ENCODE measurements at regions not wholly inside any gene's neighbourhood (a gene's known extent, or its start where the extent isn't known, plus 50 kb on each side); places are given as distances from the start of the nearest gene placed in this dataset.
"Not testable (repeated sequence)": the region's sequence is repeated elsewhere in the genome, so short reads cannot be mapped to it uniquely, and the experiment has no call there.

DNA sequence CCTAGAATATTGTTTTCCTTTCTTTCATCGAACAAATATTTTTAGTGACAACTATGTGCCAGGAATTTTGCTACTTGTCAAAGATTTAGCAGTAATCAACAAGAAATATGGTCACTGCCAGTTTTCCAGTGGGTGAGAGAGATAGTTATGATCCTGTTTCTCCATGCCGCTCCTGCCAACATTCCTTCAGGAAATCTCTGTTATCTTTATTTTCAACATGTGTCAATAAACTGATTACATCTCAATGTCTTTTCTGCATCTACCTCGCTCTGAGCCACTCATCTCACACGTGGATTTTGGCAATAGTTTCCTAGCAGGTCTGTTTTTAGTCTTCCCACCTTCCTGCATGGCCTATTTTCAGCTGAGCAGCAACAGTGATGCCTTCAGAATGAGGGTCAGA, 650.0 kb upstream of the STXBP6 start:
- DNase-seq: no peak

DNA sequence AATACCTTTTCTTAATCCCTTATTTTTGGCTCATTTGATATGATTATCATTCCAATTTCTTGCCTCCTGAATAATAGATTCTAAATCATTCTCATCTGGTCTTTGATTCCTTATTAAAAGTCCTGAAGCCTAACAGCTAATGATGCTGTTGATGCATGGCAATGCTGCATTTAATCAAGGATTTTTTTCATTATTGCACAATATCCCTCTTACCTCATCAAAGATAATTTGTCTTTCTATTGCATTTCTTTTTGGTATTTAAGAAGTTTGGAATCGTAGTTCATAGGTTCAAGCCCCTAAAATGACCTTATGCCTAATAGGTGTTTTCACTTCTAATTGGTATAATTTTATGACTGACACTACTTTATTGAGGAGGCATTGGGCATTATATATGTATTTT, 648.2 kb upstream of the STXBP6 start:
- DNase-seq: no peak

DNA sequence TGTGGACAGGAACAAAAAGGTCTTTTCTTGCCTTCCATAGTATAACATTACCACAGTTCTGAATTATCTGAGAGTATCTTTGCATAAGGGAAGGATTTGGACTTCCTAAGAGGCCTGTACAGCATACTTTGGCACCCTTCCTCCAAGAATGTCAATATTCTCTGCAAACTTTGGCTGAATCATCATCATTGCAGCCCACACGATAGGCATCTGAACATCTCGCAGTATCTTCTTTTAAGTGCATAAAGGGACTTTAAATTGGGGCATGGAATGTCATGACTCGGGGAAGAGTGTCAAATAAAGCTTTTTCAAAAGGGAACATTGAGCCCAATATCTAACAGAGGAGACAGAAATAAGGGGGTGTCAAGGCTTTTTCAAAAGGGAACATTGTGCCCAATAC, 646.2 kb upstream of the STXBP6 start:
- no peak for DNase-seq

DNA sequence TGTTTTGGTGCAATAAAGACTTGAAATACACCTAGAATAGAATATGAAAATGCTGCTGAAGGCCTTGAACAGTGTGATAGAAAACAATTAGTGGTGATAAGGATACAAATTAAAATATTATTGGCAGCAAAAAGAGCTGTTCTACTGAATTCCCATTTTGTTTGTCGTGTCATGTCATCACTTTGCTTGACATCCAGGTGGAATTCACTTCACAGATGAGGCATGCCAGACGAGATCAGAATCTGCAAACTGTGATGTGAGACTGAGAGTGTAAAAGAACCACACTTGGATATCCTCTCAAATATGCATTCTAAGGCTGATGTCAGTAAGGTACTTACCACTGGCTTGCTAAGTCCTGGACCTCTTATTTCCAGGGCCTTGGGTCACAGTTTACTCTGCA, 635.1 kb upstream of the STXBP6 start:
- no peak for DNase-seq

DNA sequence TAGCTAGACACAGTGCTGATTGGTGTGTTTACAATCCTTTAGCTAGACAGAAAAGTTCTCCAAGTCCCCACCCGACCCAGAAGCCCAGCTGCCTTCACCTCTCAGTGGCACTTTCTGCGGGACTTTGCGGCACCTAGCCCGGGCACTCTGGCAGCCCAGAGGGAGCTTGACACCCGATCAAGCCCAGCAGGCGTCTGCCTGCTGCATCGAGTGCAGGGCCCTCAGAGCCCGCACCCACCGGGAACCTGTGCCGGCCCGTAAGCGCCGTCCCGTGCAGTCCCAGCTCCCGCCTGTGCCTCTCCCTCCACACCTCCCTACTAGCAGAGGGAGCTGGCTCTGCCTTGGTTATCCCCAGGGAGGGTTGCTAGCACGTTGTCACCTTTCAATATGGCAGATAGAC, 631.0 kb upstream of the STXBP6 start:
- no peak for DNase-seq

DNA sequence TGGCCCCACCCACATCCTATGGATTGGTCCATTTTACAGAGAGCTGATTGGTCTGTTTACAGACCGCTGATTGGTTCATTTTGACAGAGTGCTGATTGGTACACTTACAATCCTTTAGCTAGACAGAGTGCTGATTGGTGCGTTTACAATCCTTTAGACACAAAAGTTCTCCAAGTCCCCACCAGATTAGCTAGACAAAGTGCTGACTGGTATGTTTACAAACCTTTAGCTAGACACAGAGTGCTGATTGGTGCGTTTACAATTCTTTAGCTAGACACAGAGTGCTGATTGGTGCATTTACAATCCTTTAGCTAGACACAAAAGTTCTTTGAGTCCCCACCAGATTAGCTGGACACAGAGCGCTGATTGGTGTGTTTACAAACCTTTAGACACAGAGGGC, 630.6 kb upstream of the STXBP6 start:
- DNase-seq: not testable (repeated sequence)

DNA sequence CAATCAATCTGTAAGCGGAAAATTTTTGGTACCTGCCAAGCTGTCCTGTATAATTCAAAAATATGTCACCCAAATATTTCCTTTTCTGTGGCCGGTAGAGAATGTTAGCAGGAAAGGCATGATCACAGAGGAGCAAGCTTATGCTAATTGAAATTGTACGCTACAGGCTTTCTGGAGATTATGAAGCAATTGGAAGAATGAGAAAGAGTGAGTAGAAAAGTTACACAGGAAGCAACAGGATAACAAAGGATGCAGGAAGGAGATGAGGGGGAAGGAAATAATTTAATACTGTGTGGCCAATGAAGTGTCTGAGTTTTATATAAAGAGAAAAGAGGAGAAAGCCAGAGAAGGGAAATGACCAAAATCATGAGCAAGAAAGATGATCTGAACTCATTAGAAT, 627.2 kb upstream of the STXBP6 start:
- DNase-seq: no peak

DNA sequence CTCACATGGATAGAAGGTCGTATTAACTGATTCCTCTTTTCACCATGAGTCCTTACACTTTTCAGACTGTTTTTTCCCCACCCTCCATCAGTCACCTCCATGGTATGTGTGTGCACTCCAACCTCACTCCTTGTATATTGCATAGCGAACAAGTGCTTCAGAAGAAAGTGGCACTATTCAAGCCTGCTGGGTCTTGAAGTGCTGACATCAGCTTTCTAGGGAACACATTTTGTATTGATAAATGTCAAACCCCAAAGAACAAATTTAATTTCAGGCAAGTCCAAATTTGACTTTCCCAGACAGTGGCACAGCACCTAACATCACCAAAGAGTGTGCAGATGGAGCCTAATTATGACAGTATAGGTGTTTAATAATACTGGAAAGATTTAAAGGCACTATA, 617.4 kb upstream of the STXBP6 start:
- DNase-seq: no peak

DNA sequence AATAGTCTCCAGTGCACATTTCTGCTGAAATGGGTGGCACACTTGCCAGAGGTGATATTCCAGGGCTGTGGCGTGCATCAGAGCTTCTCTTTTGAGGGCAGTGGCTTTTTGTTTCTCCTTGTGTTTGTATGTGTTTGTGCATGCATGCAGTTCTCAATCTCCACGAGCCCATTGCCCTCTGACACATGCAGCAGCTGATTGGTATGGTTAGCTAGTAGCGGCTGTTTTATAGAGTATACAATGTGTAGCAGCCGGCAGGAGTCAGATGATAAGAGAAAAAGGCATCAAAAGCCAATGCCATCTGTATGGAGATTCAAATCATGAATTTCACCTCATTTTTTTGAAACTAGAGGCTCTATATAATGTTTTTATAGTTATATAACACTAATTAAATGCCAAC, 616.9 kb upstream of the STXBP6 start:
- DNase-seq: no peak

DNA sequence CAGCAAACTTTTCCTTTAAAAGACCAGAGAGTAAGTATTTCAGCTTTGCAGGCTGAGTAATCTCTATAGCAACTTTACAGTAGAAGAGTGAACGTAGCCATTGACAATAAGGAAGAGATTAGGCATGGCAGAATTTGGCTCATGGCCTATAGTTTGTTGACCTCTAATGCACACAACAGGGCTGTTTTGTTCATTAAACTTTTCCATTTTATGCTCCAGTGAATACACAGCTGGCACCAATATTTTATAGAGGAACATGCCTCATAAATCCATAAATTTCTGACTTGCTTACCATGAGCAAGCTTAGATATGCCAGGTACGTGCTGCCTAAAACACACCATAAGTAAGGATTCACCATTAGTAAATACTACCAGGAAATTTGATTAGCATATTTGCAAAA, 609.0 kb upstream of the STXBP6 start:
- peak; percentile 24 for DNase-seq

DNA sequence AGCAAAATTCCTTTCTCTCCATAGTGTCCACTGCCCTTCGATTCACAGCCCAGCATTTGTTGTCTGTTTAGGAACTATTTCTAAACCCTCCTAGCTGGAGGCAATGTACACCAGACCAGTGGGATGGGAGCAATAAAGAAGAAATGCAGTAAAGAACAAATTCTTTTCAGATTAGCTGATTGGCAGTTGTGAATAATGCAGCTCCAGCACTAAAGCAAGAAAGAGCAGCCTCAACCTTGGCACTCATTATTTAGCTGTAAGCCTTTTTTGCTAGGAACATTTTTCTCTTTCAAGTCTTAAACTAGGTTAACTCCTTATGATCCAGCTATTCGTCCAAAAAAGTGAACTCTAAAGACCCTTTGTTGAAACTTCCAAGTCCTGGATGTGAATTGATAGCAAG, 580.5 kb upstream of the STXBP6 start:
- no peak for DNase-seq

DNA sequence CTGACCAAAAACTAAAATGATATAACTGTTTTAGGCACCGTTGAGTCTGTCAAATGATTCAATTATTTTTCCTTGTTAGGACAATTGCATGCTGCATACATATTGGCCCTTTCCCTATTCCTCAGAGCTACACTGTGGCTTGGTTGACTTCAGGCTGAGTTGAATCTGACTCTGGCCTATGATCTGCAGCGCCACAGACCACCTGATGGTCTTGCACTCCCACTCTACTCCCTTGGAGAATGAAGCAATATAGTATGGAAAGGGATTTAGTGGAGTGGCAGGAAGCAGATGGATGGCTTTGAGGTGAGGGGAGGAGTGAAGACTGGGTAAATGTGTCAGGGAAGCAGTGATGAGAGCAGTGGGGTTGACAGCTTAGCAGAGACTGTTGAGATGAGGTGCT, 579.0 kb upstream of the STXBP6 start:
- DNase-seq: no peak

DNA sequence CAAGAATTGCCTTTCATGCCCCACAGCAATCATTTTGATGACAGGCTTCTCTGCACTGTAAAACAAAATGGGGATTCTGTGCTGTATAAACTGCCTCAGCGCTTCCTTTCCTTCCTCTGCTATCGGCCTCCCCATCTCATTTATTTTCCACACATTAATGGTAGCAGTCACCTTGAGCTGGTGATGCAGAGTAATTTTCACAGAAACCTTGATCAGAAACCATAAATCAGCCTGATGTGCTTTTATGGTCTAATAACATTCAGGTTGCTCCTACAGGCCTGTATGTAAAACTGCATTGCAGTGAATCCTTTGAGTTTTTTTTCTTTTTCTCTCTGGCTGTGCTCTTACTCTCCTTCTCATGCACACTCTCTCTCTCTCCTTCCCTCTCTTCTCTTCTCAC, 578.4 kb upstream of the STXBP6 start:
- no peak for DNase-seq

DNA sequence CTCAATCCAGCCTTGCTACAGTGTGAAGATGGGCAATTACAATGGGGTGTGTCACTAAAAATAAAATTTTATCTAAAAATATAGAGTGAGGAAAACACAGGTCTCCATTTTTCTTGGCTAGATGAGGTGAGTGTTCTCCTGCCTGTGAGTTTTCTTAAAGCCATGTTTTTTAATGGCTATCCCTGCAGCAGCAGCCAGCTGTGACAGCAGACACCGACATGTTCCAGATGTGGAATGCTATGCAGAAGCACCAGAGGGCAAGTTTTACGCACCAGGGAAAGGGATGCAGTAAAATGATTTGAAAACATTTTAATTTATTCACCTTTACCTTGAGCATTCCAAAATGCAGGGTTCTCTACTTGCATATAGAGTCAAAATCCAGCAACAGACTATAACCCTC, 577.0 kb upstream of the STXBP6 start:
- DNase-seq: no peak

DNA sequence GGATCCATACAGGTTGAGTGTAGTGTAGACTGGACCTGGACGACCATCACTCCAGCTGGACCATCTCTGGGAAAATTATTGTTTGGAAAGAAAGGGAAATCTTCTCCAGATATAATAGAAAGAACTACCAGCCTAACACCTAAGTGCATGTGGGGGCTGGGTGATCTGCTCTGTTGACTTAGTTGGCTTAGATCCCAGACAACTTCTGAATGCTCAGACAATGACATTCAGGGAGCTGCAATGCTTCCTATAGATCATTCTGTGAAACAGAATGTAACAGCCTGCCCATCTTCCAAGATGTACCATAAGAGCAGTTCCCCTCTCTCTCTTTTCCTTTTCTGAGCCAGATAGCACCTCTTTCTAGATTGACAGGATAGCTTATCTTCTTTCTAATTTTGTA, 572.8 kb upstream of the STXBP6 start:
- DNase-seq: peak; percentile 75

DNA sequence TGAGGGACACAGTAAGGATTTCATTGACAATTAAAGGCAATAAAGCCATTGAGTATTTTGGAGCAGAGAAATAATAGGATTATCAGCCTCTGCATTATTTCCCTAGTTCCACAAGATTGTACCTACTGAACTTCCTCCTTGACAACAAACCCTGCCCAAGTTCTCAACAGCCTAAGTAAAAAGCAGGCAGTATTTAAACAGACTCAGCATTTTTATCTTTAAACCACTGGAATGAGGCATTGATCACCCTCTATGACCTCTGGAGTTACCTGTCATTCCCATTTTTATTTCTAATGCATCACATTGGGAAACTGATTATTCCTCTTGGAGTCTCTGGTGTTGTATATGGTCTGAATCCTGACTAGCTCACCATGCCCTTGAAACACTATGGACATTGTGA, 570.6 kb upstream of the STXBP6 start:
- DNase-seq: no peak

DNA sequence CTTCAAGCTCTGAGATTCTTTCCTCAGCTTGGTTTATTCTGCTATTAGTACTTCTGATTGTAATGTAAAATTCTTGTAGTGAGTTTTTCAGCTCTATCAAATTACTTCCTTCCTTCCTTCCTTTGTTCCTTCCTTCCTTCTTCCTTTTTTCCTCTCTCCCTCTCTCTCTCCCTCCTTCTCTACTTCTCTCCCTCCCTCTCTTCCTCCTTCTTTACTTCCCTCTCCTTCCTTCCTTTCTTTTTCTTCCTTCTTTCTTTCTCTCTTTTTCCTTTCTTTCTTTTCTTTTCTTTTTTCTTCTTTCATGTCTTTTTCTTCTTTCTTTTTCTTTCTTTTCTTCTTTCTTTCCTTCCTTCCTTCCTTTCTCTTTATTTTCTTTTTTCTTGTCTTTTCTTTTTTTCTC, 565.2 kb upstream of the STXBP6 start:
- no peak for DNase-seq

DNA sequence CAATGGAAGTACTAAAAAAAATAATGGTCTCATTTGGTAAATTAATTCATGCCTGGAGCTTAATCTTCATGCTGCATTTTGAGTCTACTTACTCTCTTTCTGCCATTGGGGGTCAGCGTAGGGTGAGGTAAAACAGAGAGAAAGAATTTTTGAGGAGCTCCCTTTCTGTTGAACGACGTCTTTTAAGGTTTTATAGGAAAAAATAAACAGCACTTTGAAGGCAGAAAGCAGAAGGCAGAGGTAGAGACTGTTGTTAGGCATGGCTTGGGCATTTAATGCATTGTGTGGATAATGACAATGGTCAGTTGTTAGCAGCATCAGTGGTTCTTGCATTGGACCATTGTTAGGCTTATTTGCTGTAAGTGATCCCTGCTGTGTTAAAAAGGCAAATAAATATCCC, 557.2 kb upstream of the STXBP6 start:
- DNase-seq: peak; percentile 20

DNA sequence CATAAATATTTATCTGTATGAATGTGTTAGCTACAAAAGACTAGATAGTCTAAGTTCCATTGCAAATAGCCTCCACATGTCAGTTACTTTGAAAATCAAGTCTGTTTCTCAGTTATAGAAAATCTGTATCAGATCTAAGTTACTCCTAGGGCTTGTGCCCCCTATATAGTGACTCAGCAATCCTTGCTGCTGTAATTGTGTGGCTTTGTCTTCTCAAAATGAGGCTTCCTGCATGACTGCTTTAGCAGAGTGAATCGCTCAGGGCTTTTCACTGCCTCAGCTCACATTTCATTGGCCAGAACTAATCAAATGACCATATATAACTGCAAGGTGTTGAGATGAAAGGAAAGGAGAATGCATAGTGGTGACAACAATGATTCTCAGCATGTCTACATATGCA, 552.2 kb upstream of the STXBP6 start:
- DNase-seq: no peak

DNA sequence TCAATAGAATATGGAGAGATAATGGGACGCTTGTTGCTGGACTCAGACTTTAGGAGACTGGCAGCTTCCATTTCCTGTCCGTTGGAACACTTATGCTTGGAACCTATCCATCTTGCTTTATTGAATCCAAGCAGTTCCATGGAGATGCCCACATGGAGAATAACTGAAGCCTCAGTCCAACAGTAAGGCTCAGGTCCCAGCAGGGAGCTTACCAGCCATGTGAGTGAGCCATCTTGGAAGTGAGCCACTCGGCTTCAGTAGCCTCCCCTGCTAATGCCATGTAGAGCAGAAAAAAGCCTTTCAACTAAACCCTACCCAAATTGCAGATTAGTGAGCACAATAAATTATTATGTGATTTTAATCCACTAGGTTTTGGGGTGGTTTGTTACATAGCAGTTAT, 538.8 kb upstream of the STXBP6 start:
- peak; percentile 24 for DNase-seq

DNA sequence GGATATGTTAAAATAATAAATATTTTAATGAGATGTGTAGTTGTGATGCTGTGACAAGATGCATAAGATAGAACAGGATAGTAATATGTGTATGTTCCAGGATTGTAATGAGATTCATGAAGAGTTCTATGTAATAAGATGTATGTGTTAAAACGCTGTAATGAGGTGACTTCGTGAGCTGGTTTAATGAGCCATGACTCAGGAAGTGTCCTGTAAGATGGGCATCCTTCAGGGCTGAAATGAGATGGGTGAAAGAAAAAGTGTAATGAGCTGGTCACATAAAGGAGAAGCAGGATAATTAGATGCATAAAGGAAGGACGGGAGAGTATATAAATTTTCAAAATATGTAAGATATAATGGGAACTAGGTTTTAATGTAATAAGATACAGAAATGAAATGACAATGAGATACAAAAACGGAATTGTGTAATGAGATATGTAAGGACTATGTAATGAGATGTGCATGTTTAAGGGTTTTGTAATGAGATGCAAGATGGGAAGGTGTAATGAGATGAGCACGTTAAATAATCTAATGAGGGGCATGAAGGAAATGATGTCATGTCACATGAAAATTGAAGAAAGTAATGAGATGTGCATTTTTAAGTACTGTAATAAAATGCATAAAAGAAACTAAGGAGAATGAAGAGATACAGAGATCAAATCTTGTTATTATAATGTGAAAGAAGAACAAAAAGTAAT, 524.8 kb upstream of the STXBP6 start:
- DNase-seq: no peak

DNA sequence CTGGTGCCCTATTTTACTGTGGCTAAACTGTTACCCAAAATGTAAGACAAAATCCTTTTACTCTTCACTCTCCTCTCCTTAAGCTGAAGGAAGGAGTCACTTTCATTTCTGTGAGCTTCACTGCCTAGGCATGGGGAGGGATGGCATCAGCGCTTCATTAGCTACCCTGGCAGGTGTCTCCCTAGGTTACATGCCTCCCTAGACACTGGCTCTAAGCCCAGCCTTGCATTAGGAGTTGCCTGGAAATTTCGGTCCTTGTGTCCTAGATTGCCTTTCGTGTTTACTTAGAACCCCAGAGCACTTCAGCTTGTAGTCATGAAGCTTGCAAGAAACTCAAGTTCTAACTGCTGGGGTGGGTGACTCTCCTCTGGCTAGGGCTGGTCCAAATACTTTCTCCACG, 520.5 kb upstream of the STXBP6 start:
- DNase-seq: peak; percentile 88

DNA sequence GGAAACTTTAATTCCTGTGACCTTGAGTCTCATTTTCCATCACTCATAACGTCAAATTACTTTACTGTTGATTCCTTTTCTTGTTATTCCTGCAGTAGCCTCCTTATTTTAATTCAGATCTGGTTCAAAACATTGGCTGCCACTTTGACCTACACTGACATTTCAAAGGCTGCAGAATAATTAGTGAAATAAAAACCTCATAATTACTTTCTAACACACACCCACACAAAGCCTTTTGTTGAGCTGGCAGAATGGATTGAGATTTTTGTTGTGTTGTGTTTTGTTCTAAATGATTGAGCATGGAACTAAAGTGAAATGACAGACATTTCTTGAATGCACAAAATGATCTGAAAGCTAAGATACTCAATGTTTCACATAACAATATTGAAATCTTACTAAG, 507.5 kb upstream of the STXBP6 start:
- DNase-seq: no peak

DNA sequence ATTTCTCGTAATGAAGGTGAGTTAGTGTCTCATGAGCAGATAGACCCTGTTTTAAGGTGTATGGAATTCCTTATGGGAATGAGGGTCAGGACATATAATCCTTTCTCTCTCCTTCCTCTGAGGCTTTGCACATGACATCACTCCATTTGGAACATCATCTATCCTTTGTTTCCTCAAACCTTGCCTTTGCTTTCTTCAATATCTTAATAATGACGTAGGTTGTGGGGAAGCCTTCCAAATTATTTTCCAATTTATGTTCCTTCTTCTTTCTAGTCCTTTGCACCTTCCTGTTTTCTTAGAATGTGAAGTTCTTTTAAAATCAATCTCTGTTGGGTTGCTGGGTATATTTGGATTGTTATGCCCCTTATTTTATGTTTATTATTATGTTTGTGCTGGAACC, 502.9 kb upstream of the STXBP6 start:
- DNase-seq: no peak

DNA sequence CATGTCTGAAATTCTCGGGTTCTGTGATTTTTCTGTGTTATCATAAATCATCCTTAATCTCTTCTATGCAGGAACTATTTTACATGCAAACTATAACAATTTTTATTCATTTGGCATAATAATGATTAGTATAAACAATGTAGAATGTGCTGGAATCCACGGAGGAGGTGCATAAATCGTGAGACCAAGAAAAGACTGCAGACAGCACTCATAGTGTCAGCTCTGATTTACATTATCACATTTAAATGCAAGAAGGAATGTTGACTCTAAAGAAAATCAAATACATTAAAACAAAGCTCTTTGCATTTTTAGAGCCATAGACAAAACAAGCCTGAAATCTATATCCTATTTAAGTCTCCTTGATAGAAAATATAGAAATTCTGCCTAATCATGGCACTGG, 501.7 kb upstream of the STXBP6 start:
- no peak for DNase-seq

DNA sequence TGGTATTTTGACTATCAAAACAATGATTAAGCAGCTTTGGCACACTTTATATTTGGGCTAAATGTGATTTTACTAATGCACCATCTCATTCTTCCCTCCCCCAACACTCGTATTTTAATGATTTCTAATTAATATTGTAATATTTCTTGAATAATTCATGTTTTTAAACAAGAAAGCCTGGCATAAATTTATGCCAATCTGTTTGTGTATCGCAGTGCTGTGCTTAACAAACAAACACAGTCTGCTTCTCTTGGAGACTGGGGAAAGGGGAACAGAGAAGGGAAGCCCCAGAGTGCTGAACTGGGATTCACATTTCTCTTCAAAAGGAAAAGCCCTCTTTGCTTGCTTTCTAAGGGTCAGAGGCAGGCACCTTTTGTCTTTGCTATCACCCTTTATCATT, 496.9 kb upstream of the STXBP6 start:
- no peak for DNase-seq
